ENCODE measurements at regions not wholly inside any gene's neighbourhood (a gene's known extent, or its start where the extent isn't known, plus 50 kb on each side); places are given as distances from the start of the nearest gene placed in this dataset.

DNA sequence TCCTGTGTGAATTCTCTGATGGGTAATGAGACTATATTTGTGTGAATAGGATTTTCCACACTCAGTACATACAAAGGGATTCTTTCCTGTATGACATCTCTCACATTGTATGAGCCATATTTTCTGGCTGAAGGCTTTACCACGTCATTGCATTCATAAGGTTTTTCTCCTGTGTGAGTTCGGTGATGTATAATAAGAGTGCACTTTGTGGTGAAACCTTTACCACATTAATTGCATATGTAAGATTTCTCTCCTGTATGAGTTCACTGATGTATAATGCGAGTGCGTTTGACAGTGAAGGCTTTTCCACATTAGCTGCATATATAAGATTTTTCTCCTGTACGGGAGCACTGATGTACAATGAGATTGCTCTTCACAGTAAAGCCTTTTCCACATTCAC is 455.4 kb upstream of the CNTN5 start:
- TF ChIP-seq, protein P1, sequence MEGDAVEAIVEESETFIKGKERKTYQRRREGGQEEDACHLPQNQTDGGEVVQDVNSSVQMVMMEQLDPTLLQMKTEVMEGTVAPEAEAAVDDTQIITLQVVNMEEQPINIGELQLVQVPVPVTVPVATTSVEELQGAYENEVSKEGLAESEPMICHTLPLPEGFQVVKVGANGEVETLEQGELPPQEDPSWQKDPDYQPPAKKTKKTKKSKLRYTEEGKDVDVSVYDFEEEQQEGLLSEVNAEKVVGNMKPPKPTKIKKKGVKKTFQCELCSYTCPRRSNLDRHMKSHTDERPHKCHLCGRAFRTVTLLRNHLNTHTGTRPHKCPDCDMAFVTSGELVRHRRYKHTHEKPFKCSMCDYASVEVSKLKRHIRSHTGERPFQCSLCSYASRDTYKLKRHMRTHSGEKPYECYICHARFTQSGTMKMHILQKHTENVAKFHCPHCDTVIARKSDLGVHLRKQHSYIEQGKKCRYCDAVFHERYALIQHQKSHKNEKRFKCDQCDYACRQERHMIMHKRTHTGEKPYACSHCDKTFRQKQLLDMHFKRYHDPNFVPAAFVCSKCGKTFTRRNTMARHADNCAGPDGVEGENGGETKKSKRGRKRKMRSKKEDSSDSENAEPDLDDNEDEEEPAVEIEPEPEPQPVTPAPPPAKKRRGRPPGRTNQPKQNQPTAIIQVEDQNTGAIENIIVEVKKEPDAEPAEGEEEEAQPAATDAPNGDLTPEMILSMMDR (IDR thresholded peaks at IDR 0.05; ENCODE audit: low read length) = no peak
- TF ChIP-seq EZH2 (IDR thresholded peaks at IDR 0.05; ENCODE audit: borderline replicate concordance, low read length) = no peak
